Fibroblast of the aortic adventitia (primary cell): ENCODE measurements at regions not wholly inside any gene's neighbourhood (a gene's known extent, or its start where the extent isn't known, plus 50 kb on each side); places are given as distances from the start of the nearest gene placed in this dataset.
"Not testable (repeated sequence)": the region's sequence is repeated elsewhere in the genome, so short reads cannot be mapped to it uniquely, and the experiment has no call there.

Experiments used
- DNase-seq: peaks from one replicate; pipeline ENCODE4 v3.0.0-alpha.2; 2010; ENCODE audit warnings: low read depth
- H3K4me3 ChIP-seq: 2 replicates; pipeline ENCODE4 v1.5.1; 2011; ENCODE audit warnings: low read depth, mild to moderate bottlenecking, control low read depth, low read length, moderate library complexity
- CTCF ChIP-seq: IDR thresholded peaks from 2 replicates; pipeline ENCODE4 v1.5.1; 2011; ENCODE audit warnings: mild to moderate bottlenecking, low read length, control low read depth, inconsistent platforms; ENCODE audit not compliant: insufficient read depth

DNA sequence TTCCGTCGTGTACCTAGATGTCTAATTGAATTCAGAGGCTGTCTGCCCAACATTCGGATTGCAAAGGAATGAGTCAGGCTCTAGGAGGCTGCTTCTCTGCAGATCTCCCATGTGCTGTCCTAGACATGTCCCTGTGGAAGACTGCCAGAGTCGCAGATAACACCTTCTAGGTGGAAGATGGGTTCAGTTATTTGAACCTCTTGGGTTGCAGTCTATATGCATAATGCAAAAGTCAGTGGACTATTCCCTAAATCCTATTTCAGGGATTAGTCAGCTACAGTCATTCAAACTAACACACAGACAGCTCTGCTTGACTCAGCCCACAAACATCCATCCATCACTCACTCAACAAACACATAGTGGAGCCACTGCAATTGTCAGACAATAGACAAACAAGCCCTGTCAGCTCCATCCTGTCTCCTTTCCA is 300.0 kb upstream of the CTNNB1 start:
- no peak for DNase-seq
- TF ChIP-seq CTCF, result no peak

DNA sequence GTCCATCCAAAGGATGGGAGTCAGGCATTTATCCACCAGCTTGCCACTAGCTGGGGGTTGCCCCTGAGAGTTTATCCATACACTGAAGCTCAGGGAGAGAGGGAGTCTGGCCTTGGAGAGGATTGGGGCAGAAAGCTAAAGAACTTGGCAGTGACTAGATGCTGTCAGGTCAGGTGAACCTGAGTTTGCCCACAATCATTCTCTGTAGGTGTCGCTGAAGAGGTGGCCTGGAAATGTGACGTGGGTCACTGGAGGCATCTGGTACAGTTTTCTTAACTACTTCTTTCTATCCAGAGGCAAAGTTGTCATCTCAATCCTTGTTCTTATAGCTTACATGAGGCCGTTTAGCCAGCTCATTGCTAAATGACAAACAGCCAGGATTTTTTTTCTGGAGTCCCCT is 298.0 kb upstream of the CTNNB1 start:
- TF ChIP-seq CTCF, result no peak
- no peak overlapping the region for H3K4me3 ChIP-seq

More for the DNA sequence above, 300.0 kb upstream of the CTNNB1 start:
- no peak overlapping the region for H3K4me3 ChIP-seq

GRCh38 chr3:40901796-40902195 is 297.5 kb upstream of the CTNNB1 start:
- H3K4me3 ChIP-seq, result no peak overlapping the region
- no peak for DNase-seq
- no peak for TF ChIP-seq CTCF

More for the DNA sequence above, 298.0 kb upstream of the CTNNB1 start:
- DNase-seq, result no peak

- H3K4me3 ChIP-seq, DNase-seq: not testable (repeated sequence)
These were observed 291.3 kb upstream of the CTNNB1 start for GRCh38 chr3:40907907-40908465.

GRCh38 chr3:40908612-40909011 is 290.7 kb upstream of the CTNNB1 start:
- no peak for DNase-seq
- no peak overlapping the region for H3K4me3 ChIP-seq
- no peak for TF ChIP-seq CTCF

DNA sequence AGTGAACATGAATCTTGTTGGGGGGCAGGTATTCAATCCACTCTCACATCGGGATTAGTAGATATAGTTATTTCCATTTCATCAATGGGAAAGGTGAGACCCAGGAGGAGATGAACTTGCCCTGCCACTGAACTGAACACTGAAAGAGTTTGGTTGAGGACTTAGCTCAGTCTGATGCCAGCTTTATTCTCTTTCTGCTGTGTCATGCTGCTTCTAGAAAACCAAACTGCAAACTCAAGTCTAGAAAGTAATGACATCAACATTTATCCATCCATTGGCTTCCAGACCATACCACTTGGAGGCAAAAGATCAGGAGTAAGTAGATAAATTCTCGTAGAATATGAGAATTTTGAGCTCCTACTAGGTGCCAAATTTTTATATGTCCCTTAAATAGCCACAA is 288.0 kb upstream of the CTNNB1 start:
- DNase-seq, result no peak
- H3K4me3 ChIP-seq, result no peak overlapping the region
- TF ChIP-seq CTCF, result no peak

DNA sequence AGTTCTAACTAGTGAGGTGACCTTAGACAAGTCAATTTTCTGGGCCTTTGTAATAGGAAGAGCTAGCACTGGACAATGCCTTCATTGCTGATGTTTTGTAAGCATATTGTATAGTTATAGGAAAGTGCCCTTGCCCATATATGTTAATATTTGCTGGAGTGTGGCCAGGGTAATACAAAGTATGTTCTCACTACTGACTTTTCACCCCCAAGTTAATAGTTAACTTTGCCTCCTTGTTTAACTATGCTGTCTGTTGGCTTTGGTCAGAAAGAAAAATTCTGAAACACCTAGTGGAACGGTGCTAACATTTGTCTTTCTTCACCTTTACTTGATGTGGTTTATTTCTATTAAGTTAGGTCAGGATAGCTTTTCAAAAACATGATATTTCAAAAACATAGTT is 287.4 kb upstream of the CTNNB1 start:
- H3K4me3 ChIP-seq, result no peak overlapping the region
- DNase-seq, result no peak
- no peak for TF ChIP-seq CTCF

GRCh38 chr3:40912461-40912860 is 286.8 kb upstream of the CTNNB1 start:
- no peak for DNase-seq
- H3K4me3 ChIP-seq, result no peak overlapping the region
- no peak for TF ChIP-seq CTCF
